ENCODE measurements at regions not wholly inside any gene's neighbourhood (a gene's known extent, or its start where the extent isn't known, plus 50 kb on each side); places are given as distances from the start of the nearest gene placed in this dataset.

DNA sequence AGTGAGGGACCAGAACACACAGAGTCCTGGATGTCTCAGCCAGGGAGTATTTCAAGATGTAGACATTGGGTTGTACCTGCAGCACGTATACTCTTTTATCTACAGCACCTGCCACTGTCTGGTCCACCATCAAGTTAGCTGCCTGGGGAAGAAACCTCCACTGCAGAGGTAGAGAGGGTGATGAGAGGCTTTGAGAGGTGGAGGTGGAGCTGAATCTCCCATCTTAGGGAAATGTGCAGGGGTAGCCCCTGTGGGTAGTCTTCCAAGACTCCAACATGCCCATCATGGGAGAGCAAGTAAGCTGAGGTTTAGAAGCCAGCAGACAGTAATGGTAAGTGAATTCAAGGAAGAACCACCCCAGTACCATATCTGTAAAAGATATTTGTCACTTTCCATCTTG is 93.3 kb upstream of the CELF4 start:
- TF ChIP-seq POLR2A (IDR thresholded peaks at IDR 0.05): no peak
- TF ChIP-seq, protein P1, sequence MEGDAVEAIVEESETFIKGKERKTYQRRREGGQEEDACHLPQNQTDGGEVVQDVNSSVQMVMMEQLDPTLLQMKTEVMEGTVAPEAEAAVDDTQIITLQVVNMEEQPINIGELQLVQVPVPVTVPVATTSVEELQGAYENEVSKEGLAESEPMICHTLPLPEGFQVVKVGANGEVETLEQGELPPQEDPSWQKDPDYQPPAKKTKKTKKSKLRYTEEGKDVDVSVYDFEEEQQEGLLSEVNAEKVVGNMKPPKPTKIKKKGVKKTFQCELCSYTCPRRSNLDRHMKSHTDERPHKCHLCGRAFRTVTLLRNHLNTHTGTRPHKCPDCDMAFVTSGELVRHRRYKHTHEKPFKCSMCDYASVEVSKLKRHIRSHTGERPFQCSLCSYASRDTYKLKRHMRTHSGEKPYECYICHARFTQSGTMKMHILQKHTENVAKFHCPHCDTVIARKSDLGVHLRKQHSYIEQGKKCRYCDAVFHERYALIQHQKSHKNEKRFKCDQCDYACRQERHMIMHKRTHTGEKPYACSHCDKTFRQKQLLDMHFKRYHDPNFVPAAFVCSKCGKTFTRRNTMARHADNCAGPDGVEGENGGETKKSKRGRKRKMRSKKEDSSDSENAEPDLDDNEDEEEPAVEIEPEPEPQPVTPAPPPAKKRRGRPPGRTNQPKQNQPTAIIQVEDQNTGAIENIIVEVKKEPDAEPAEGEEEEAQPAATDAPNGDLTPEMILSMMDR (IDR thresholded peaks at IDR 0.05): no peak

All from testis (tissue), 2 donors.